22Rv1 (cell line): ENCODE measurements at regions not wholly inside any gene's neighbourhood (a gene's known extent, or its start where the extent isn't known, plus 50 kb on each side); places are given as distances from the start of the nearest gene placed in this dataset.
A peak's percentile ranks its signal among the peaks of the same experiment; 100 is the strongest.

Source experiments
- H3K27ac ChIP-seq: fragments of 450-650 bp; 2 replicates; pipeline ENCODE4 v1.5.1; 2017
- ZFX ChIP-seq: fragments of 450-650 bp; IDR thresholded peaks from 2 replicates; pipeline ENCODE4 v1.6.1; 2017; ENCODE audit warnings: antibody characterized with exemption, borderline replicate concordance
- TF ChIP-seq, protein P1 (sequence below): fragments of 450-650 bp; IDR thresholded peaks from 2 replicates; pipeline ENCODE4 v1.5.1; 2017; ENCODE audit warnings: mild to moderate bottlenecking

- peak overlapping the region; percentile 55 for H3K27ac ChIP-seq
- TF ChIP-seq, protein P1, sequence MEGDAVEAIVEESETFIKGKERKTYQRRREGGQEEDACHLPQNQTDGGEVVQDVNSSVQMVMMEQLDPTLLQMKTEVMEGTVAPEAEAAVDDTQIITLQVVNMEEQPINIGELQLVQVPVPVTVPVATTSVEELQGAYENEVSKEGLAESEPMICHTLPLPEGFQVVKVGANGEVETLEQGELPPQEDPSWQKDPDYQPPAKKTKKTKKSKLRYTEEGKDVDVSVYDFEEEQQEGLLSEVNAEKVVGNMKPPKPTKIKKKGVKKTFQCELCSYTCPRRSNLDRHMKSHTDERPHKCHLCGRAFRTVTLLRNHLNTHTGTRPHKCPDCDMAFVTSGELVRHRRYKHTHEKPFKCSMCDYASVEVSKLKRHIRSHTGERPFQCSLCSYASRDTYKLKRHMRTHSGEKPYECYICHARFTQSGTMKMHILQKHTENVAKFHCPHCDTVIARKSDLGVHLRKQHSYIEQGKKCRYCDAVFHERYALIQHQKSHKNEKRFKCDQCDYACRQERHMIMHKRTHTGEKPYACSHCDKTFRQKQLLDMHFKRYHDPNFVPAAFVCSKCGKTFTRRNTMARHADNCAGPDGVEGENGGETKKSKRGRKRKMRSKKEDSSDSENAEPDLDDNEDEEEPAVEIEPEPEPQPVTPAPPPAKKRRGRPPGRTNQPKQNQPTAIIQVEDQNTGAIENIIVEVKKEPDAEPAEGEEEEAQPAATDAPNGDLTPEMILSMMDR: no peak
- TF ChIP-seq ZFX: no peak
These were observed 197.2 kb downstream of the VGLL3 start for GRCh38 chr3:86793786-86794185.

- no peak overlapping the region for H3K27ac ChIP-seq
- TF ChIP-seq, protein P1: no peak
- TF ChIP-seq ZFX: no peak
These were observed 198.6 kb downstream of the VGLL3 start for GRCh38 chr3:86792316-86792715.

DNA sequence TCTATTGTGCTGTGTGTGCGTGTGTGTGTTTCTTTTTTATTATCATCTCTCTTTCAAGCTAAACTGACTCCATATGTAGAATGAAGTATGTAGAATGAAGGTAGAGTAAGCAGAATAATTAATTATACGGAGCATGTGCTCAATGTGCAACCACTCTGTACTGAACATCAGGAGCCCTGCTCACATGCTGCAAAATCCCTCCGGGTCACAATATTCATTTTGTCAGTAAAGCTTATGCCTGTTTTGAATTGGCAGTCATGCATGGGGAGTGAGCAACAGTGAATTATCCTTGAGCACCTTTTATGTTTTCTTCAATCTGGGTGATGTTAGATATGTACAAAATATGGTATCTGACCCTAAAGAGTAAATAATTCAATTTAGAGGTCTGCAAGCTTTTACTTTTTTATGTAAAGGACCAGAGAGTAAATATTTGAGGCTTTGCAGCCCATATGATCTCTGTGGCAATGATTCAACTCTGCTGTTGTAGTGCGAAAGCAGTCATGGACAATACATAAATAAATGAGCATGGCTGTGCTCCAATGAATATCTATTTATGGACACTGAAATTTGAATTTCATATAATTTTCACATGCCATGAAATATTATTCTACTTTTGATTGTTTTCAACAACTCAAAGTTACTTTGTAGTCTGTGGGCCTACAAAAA is 199.9 kb downstream of the VGLL3 start:
- TF ChIP-seq, protein P1: no peak
- TF ChIP-seq ZFX: no peak
- H3K27ac ChIP-seq: no peak overlapping the region

DNA sequence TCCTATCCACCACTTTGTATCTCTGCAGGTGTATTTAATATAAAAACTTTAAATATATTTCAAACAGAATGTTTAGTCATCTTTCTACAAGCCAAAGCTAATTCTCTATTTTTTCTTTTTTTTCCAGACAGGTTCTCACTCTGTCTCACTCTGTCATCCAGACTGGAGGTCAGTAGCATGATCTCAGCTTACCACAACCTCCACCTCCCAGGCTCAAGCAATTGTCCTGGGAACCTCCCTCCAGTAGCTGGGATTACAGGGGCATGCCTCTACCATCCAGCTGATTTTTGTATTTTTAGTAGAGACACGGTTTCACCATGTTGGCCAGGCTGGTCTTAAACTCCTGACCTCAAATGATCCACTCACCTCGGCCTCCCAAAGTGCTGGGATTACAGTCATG is 202.6 kb downstream of the VGLL3 start:
- no peak overlapping the region for H3K27ac ChIP-seq
- TF ChIP-seq, protein P1: no peak
- no peak for TF ChIP-seq ZFX

DNA sequence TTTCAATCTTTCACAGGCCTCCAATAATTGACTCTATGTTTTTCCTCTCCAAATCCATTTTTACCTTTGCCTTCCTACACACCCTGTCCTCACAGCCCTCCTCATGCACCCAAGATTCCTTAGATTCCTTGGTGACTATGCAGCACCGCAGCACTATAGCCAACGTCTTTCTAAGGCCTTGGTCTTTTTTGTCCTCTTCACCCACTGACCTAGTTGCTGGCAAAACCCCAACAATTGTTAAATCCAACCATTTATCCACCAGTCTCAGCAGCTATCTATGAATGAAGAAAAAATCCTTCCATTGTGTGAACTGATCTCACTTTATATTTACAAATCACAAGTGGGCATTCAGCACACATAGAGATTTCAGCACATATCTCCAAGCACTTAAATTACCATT is 203.9 kb downstream of the VGLL3 start:
- no peak overlapping the region for H3K27ac ChIP-seq
- TF ChIP-seq, protein P1: no peak

GRCh38 chr3:86785386-86785785 is 205.6 kb downstream of the VGLL3 start:
- TF ChIP-seq, protein P1: peak; percentile 28
- no peak for TF ChIP-seq ZFX
- H3K27ac ChIP-seq: no peak overlapping the region

- no peak overlapping the region for H3K27ac ChIP-seq
- TF ChIP-seq, protein P1: no peak
- no peak for TF ChIP-seq ZFX
These were observed 208.1 kb downstream of the VGLL3 start for GRCh38 chr3:86782866-86783265.
